GM12878 (cell line): ENCODE measurements at regions not wholly inside any gene's neighbourhood (a gene's known extent, or its start where the extent isn't known, plus 50 kb on each side); places are given as distances from the start of the nearest gene placed in this dataset.

Experiments
- ATAC-seq: fragments of 200-7000 bp; cut with Tn5 transposase; 3 replicates; pipeline ENCODE4 v1.9.1; 2020; ENCODE audit warnings: mild to moderate bottlenecking, moderate library complexity
- BruUV-seq: library from RNA; stranded (reverse); fragments of 400-500 nt; replicated peaks from 2 replicates; lab custom pipeline; 2021; lab: Mats Ljungman, UMichigan
- CTCF ChIA-PET: fragments of 300-600 bp; sonication (Branson Sonifier 250); formaldehyde crosslinking; extraction: SDS; loops from one replicate; lab custom pipeline; 2021; ENCODE audit warnings: inconsistent platforms; lab: Yijun Ruan, JAX
- POLR2A ChIA-PET: fragments of 350-600 bp; formaldehyde crosslinking; extraction: SDS; loops from one replicate; lab custom pipeline; 2021; ENCODE audit warnings: inconsistent platforms; lab: Charles Lee
- RAD21 ChIA-PET: fragments of 300-600 bp; sonication (Branson Sonifier 250); formaldehyde crosslinking; loops from one replicate; lab custom pipeline; 2023; ENCODE audit warnings: antibody characterized with exemption; ENCODE audit not compliant: unreplicated experiment; lab: Charles Lee
- SMC1A ChIA-PET: fragments of 300-600 bp; sonication (Branson Sonifier 250); formaldehyde crosslinking; loops from one replicate; lab custom pipeline; 2023; ENCODE audit not compliant: unreplicated experiment, uncharacterized antibody; lab: Charles Lee
- DNase-seq: peaks from one replicate; pipeline ENCODE4 v3.0.0-alpha.2; 2011; ENCODE audit warnings: low read depth, low spot score
- FAIRE-seq: peaks from 3 replicates; lab custom pipeline; 2011; peaks lifted over from hg19 to GRCh38; lab: Jason Lieb, UNC
- H2AFZ ChIP-seq: 2 replicates; pipeline ENCODE4 v1.6.0; 2011; ENCODE audit warnings: low read depth, low read length, control low read depth; ENCODE audit not compliant: control insufficient read depth
- H3K27ac ChIP-seq: 2 replicates; pipeline ENCODE4 v1.5.1; 2011; ENCODE audit warnings: control low read depth; ENCODE audit not compliant: control insufficient read depth, insufficient read depth
- H3K27me3 ChIP-seq, 2 experiments: replicated peaks in 1 of 2; 2 replicates each; pipeline versions ENCODE4 v1.6.0 to v1.6.1; 2011; ENCODE audit warnings: low read length in 1 of 2; ENCODE audit not compliant: control insufficient read depth in 2 of 2, insufficient read depth in 2 of 2
- H3K36me3 ChIP-seq, 2 experiments: 2 replicates each; pipeline ENCODE4 v1.5.1; 2011; ENCODE audit warnings: low read length in 1 of 2; ENCODE audit not compliant: control insufficient read depth in 2 of 2, insufficient read depth in 2 of 2
- H3K4me1 ChIP-seq: 2 replicates; pipeline ENCODE4 v1.6.1; 2011; ENCODE audit warnings: mild to moderate bottlenecking, low read length, moderate library complexity, mixed read lengths; ENCODE audit not compliant: control insufficient read depth, insufficient read depth
- H3K4me2 ChIP-seq: 2 replicates; pipeline ENCODE4 v1.6.0; 2011; ENCODE audit warnings: control low read depth; ENCODE audit not compliant: control insufficient read depth, insufficient read depth
- H3K4me3 ChIP-seq: fragments of 200-600 bp; sonication (generic); 2 replicates; pipeline ENCODE4 v1.5.1; 2016
- H3K79me2 ChIP-seq: 2 replicates; pipeline ENCODE4 v1.6.0; 2011; ENCODE audit warnings: low read length; ENCODE audit not compliant: control insufficient read depth, insufficient read depth
- H3K9ac ChIP-seq: 2 replicates; pipeline ENCODE4 v1.8.0; 2011; ENCODE audit warnings: low read length, control low read depth, mixed read lengths; ENCODE audit not compliant: control insufficient read depth, insufficient read depth
- H3K9me3 ChIP-seq: replicated peaks from 3 replicates; pipeline ENCODE4 v1.5.1; 2011; ENCODE audit warnings: mild to moderate bottlenecking, low read length; ENCODE audit not compliant: control insufficient read depth, insufficient read depth
- H4K20me1 ChIP-seq: 2 replicates; pipeline ENCODE4 v1.6.0; 2011; ENCODE audit not compliant: control insufficient read depth, insufficient read depth
- BCL11A ChIP-seq: IDR thresholded peaks from 2 replicates; pipeline ENCODE4 v1.6.1; 2011; ENCODE audit warnings: low read depth, low read length
- BHLHE40 ChIP-seq, 2 experiments: fragments of 450-650 bp in 1 of 2; IDR thresholded peaks; 2 replicates each; pipeline ENCODE4 v1.6.1; 2011 to 2017; ENCODE audit warnings: low read depth in 2 of 2, borderline replicate concordance in 1 of 2, improper control_type of control experiment in 1 of 2, low read length in 1 of 2, mild to moderate bottlenecking in 1 of 2
- BRCA1 ChIP-seq: IDR thresholded peaks from 2 replicates; pipeline ENCODE4 v1.6.1; 2011; ENCODE audit warnings: low read depth, low read length, improper control_type of control experiment
- CREB1 ChIP-seq: IDR thresholded peaks from 2 replicates; pipeline ENCODE4 v1.6.1; 2012; ENCODE audit warnings: low read depth, mild to moderate bottlenecking, inconsistent platforms
- EZH2 ChIP-seq: IDR thresholded peaks from 2 replicates; pipeline ENCODE4 v1.6.1; 2012; ENCODE audit warnings: low read depth, mild to moderate bottlenecking, control low read depth, inconsistent platforms, low read length, borderline replicate concordance; ENCODE audit not compliant: control insufficient read depth
- HDGF ChIP-seq: fragments of 450-650 bp; IDR thresholded peaks from 2 replicates; pipeline ENCODE4 v1.6.1; 2016; ENCODE audit warnings: antibody characterized with exemption
- JUND ChIP-seq: IDR thresholded peaks from 2 replicates; pipeline ENCODE4 v1.6.1; 2012; ENCODE audit warnings: low read depth, mild to moderate bottlenecking, low read length, improper control_type of control experiment, moderate library complexity
- MTA2 ChIP-seq: fragments of 450-650 bp; IDR thresholded peaks from 2 replicates; pipeline ENCODE4 v1.6.1; 2016; ENCODE audit warnings: low read depth, mild to moderate bottlenecking, moderate library complexity
- MYC ChIP-seq: IDR thresholded peaks from 2 replicates; pipeline ENCODE4 v1.6.1; 2011; ENCODE audit warnings: mild to moderate bottlenecking, low read length, moderate library complexity, inconsistent platforms; ENCODE audit not compliant: insufficient read depth, insufficient replicate concordance, insufficient read length, severe bottlenecking
- NBN ChIP-seq: fragments of 450-650 bp; IDR thresholded peaks from 2 replicates; pipeline ENCODE4 v1.6.1; 2016
- NFYB ChIP-seq: IDR thresholded peaks from 2 replicates; pipeline ENCODE4 v1.6.1; 2011; ENCODE audit warnings: low read depth, mild to moderate bottlenecking, low read length, improper control_type of control experiment, moderate library complexity; ENCODE audit not compliant: insufficient read depth
- NRF1 ChIP-seq: conservative IDR thresholded peaks from 2 replicates; pipeline ENCODE4 v1.6.1; 2011; ENCODE audit warnings: mild to moderate bottlenecking, low read depth, low read length, improper control_type of control experiment
- PAX5 ChIP-seq: IDR thresholded peaks from 2 replicates; pipeline ENCODE4 v1.6.1; 2011; ENCODE audit warnings: low read depth, low read length, borderline replicate concordance
- POLR2A ChIP-seq: IDR thresholded peaks from 2 replicates; pipeline ENCODE4 v1.6.1; 2011; ENCODE audit warnings: low read depth, mild to moderate bottlenecking, low read length
- POLR2AphosphoS5 ChIP-seq: IDR thresholded peaks from 2 replicates; pipeline ENCODE4 v1.6.1; 2011; ENCODE audit warnings: mild to moderate bottlenecking, low read length, inconsistent platforms
- POU2F2 ChIP-seq: IDR thresholded peaks from 3 replicates; pipeline ENCODE4 v1.6.1; 2011; ENCODE audit warnings: low read depth, mild to moderate bottlenecking, low read length, borderline replicate concordance
- TAF1 ChIP-seq: IDR thresholded peaks from 2 replicates; pipeline ENCODE4 v1.6.1; 2011; ENCODE audit warnings: mild to moderate bottlenecking, low read depth, low read length, borderline replicate concordance
- TCF12 ChIP-seq: IDR thresholded peaks from 2 replicates; pipeline ENCODE4 v1.6.1; 2011; ENCODE audit warnings: low read depth, mild to moderate bottlenecking, low read length
- WGBS: methylation state at CpG from one replicate; pipeline ENCODE4 v1.1.6; 2016; ENCODE audit warnings: low lambda C conversion rate; ENCODE audit not compliant: insufficient replicate concordance, insufficient coverage; ENCODE audit errors: missing lambda C conversion rate; 5-methylcytosine and 5-hydroxymethylcytosine counted together
- in situ Hi-C: fragments of 300-500 bp; cut with MboI; formaldehyde crosslinking; loops from 9 replicates; pipeline ENCODE4 v1.14.3; 2018; ENCODE audit warnings: mixed read lengths
- intact Hi-C: fragments of 100-400 bp; cut with micrococcal nuclease; formaldehyde crosslinking; loops from one replicate; pipeline ENCODE4 v1.14.2; 2022; ENCODE audit not compliant: unreplicated experiment
- TF ChIP-seq, protein P1 (sequence below): fragments of 450-650 bp; IDR thresholded peaks from 2 replicates; pipeline ENCODE4 v1.6.1; 2017; ENCODE audit warnings: mild to moderate bottlenecking, low read depth, inconsistent platforms; ENCODE audit not compliant: poor library complexity, severe bottlenecking
- TF ChIP-seq, protein P2 (sequence below): fragments of 450-650 bp; IDR thresholded peaks from 2 replicates; pipeline ENCODE4 v1.6.1; 2014; ENCODE audit warnings: mild to moderate bottlenecking
- TF ChIP-seq, protein P3 (sequence below): IDR thresholded peaks from 2 replicates; pipeline ENCODE4 v1.6.1; 2011; ENCODE audit warnings: low read depth, mild to moderate bottlenecking, low read length, moderate library complexity, borderline replicate concordance; ENCODE audit errors: extremely low read depth

DNA sequence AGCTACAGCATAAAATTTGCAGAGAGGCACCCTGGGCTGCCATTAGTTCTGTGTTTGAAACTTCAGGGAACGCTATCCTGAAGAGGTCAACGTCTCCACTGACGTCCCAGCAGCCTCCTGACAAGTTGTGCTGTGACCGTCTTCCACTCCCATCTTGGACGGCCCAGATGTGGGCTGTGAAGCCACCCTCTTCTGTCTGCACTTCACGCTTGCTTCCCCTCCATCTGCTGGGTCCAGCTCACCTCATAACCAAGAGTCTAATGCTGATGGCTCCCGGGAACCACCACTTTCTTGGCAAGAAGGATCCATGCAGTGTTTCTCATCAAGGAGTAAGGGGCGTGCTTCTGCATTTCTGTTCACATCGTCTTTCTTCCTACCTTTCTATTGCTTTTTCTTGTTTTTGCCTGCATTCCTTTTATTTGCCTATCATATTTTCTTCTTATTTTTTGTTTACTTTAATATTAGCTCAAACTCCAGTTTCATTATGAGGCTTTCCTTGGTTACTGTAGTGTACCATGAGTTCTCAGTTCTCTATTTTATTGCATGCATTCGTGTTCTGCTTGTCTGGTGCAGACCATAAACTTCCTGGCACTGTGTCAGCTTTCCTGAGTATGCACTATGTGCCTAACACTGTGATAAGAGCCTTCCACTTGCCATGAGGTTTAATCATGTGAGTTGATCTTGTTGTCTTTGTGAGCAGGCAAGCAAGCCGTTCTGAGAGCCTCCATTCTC is 631.8 kb upstream of the RAB6C start:
- Histone ChIP-seq H3K4me2 (peak overlapping the region; percentile 91), H3K9ac (0 out of 2 replicates have a peak overlapping the region, but pooled peaks have one; percentile 14), H3K9me3 (no peaks in the 10 kb centered on the region), H3K27ac (peak overlapping the region; percentile 65), H3K27me3 (no peaks in the 10 kb centered on the region), H3K4me1 (peaks cover 13% of the 10 kb centered on the region), H3K4me3 (peak overlapping the region; percentile 31; the same call in 1 of the 2 replicates), H4K20me1 (no peaks in the 10 kb centered on the region), H3K79me2 (no peaks in the 10 kb centered on the region), H2AFZ (peak overlapping the region; percentile 49), H3K36me3 (no peaks in the 10 kb centered on the region)
- FAIRE-seq (peak; percentile 96), ATAC-seq (peak; percentile 99), DNase-seq (peak; percentile 78)
- ChIA-PET POLR2A (no interaction called here), SMC1A (interaction anchor here (1.0 to 1.4 kb wide), 5 partner anchors 8 to 49 kb away, joined by 3 to 4 read pairs (median 3); no protein-coding TSS in a partner anchor), CTCF (interaction anchor here (0.6 to 1.6 kb wide), 3 partner anchors 13 to 616 kb away, joined by 3 to 5 read pairs (median 3); no protein-coding TSS in a partner anchor), RAD21 (interaction anchor here (0.5 to 1.2 kb wide), 4 partner anchors 25 to 1547 kb away, joined by 3 to 4 read pairs (median 3); no protein-coding TSS in a partner anchor)
- no TSS peak for BruUV-seq
- WGBS: 2% methylated on average over 11 of the region's 11 CpGs
- intact Hi-C loops (no loop called here), in situ Hi-C loops (no loop called here)
- TF ChIP-seq POU2F2 (peak; percentile 36; the same call in 1 of the 3 replicates), POLR2A (no peak), JUND (peak; percentile 86), BCL11A (peak; percentile 93), NFYB (no peak), NBN (peak; percentile 89), TAF1 (peak; percentile 19; the same call in 1 of the 2 replicates), PAX5 (peak; percentile 75; the same call in 1 of the 2 replicates), MYC (no peak), TCF12 (peak; percentile 57; the same call in 1 of the 2 replicates), NRF1 (no peak), POLR2AphosphoS5 (no peak), MTA2 (peak; percentile 89), HDGF (no peak), CREB1 (0 out of 2 replicates have a peak, but pooled peaks have one; percentile 24), EZH2 (no peak), BHLHE40 (IDR thresholded peaks at IDR 0.05; ENCODE audit: borderline replicate concordance in 1 of 2, low read depth in 2 of 2, low read length in 1 of 2) (peak; percentile 55 to 66; a peak in 2 of 4 replicates), BRCA1 (no peak)
- TF ChIP-seq, protein P1, sequence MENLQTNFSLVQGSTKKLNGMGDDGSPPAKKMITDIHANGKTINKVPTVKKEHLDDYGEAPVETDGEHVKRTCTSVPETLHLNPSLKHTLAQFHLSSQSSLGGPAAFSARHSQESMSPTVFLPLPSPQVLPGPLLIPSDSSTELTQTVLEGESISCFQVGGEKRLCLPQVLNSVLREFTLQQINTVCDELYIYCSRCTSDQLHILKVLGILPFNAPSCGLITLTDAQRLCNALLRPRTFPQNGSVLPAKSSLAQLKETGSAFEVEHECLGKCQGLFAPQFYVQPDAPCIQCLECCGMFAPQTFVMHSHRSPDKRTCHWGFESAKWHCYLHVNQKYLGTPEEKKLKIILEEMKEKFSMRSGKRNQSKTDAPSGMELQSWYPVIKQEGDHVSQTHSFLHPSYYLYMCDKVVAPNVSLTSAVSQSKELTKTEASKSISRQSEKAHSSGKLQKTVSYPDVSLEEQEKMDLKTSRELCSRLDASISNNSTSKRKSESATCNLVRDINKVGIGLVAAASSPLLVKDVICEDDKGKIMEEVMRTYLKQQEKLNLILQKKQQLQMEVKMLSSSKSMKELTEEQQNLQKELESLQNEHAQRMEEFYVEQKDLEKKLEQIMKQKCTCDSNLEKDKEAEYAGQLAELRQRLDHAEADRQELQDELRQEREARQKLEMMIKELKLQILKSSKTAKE: peak; percentile 88
- TF ChIP-seq, protein P2, sequence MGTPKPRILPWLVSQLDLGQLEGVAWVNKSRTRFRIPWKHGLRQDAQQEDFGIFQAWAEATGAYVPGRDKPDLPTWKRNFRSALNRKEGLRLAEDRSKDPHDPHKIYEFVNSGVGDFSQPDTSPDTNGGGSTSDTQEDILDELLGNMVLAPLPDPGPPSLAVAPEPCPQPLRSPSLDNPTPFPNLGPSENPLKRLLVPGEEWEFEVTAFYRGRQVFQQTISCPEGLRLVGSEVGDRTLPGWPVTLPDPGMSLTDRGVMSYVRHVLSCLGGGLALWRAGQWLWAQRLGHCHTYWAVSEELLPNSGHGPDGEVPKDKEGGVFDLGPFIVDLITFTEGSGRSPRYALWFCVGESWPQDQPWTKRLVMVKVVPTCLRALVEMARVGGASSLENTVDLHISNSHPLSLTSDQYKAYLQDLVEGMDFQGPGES: no peak
- TF ChIP-seq, protein P3, sequence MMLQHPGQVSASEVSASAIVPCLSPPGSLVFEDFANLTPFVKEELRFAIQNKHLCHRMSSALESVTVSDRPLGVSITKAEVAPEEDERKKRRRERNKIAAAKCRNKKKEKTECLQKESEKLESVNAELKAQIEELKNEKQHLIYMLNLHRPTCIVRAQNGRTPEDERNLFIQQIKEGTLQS: no peak
